ENCODE measurements at regions not wholly inside any gene's neighbourhood (a gene's known extent, or its start where the extent isn't known, plus 50 kb on each side); places are given as distances from the start of the nearest gene placed in this dataset.

- in situ Hi-C loops (cut with HindIII; ENCODE audit: low sequenced_read_pairs) = no loop called here
- TF ChIP-seq CTCF (IDR thresholded peaks at IDR 0.05; ENCODE audit: low read depth, low read length) = no peak
Measured at GRCh38 chr17:69713815-69714214, 299.3 kb downstream of the MAP2K6 start.

GRCh38 chr17:69714669-69715068 lies 300.2 kb downstream of the MAP2K6 start:
- DNase-seq (ENCODE audit: low read depth, low spot score) = no peak
- in situ Hi-C loops (cut with HindIII; ENCODE audit: low sequenced_read_pairs) = no loop called here

More at GRCh38 chr17:69713815-69714214, 299.3 kb downstream of the MAP2K6 start:
- DNase-seq (ENCODE audit: low read depth, low spot score) = no peak
- no peak overlapping the region for H3K4me3 ChIP-seq (ENCODE audit: low read depth, low read length)

GRCh38 chr17:69715656-69716055 lies 301.2 kb downstream of the MAP2K6 start:
- in situ Hi-C loops (cut with HindIII; ENCODE audit: low sequenced_read_pairs) = no loop called here
- H3K4me3 ChIP-seq (ENCODE audit: low read depth, low read length) = no peak overlapping the region
- no peak for TF ChIP-seq CTCF (IDR thresholded peaks at IDR 0.05; ENCODE audit: low read depth, low read length)
- DNase-seq (ENCODE audit: low read depth, low spot score) = no peak

More at GRCh38 chr17:69714669-69715068, 300.2 kb downstream of the MAP2K6 start:
- H3K4me3 ChIP-seq (ENCODE audit: low read depth, low read length) = no peak overlapping the region
- no peak for TF ChIP-seq CTCF (IDR thresholded peaks at IDR 0.05; ENCODE audit: low read depth, low read length)

- DNase-seq (ENCODE audit: low read depth, low spot score) = peak; percentile 37
- in situ Hi-C loops (cut with HindIII; ENCODE audit: low sequenced_read_pairs) = no loop called here
Measured at GRCh38 chr17:69716556-69716955, 302.1 kb downstream of the MAP2K6 start.

GRCh38 chr17:69717214-69717613 lies 302.7 kb downstream of the MAP2K6 start:
- DNase-seq (ENCODE audit: low read depth, low spot score) = no peak
- in situ Hi-C loops (cut with HindIII; ENCODE audit: low sequenced_read_pairs) = no loop called here
- no peak for TF ChIP-seq CTCF (IDR thresholded peaks at IDR 0.05; ENCODE audit: low read depth, low read length)
- no peak overlapping the region for H3K4me3 ChIP-seq (ENCODE audit: low read depth, low read length)

More at GRCh38 chr17:69716556-69716955, 302.1 kb downstream of the MAP2K6 start:
- no peak for TF ChIP-seq CTCF (IDR thresholded peaks at IDR 0.05; ENCODE audit: low read depth, low read length)
- no peak overlapping the region for H3K4me3 ChIP-seq (ENCODE audit: low read depth, low read length)

- in situ Hi-C loops (cut with HindIII; ENCODE audit: low sequenced_read_pairs) = no loop called here
- H3K4me3 ChIP-seq (ENCODE audit: low read depth, low read length) = no peak overlapping the region
- TF ChIP-seq CTCF (IDR thresholded peaks at IDR 0.05; ENCODE audit: low read depth, low read length) = no peak
- DNase-seq (ENCODE audit: low read depth, low spot score) = no peak
Measured at GRCh38 chr17:69717819-69718218, 303.3 kb downstream of the MAP2K6 start.
